Forelimb muscle (tissue), 1 donor: ENCODE measurements at regions not wholly inside any gene's neighbourhood (a gene's known extent, or its start where the extent isn't known, plus 50 kb on each side); places are given as distances from the start of the nearest gene placed in this dataset.
"Not testable (repeated sequence)": the region's sequence is repeated elsewhere in the genome, so short reads cannot be mapped to it uniquely, and the experiment has no call there.

ENCODE experiments used
- DNase-seq: peaks from one replicate; pipeline ENCODE4 v3.0.0-alpha.2; 2013; ENCODE audit warnings: low read depth

- DNase-seq = no peak
Measured at GRCh38 chr18:6570581-6571238, 156.0 kb upstream of the L3MBTL4 start.

DNA sequence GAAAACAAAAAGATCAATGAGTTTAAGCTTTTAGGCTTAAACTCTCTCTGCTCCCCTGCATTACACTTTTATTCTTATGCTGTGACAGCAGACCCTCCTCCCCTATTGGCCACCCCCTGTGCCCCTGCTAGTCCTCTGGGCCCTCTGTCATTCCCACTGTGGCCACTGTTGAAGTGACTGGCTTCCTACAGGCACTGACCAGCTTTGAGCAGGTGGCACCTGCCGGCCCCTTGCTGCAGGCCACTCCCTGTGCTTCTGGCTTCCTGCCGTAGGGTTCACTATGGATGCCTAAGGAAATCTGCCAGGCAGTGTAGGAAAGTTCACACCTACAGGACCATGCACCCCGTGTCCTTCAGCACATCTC, 156.5 kb upstream of the L3MBTL4 start:
- DNase-seq = no peak

DNA sequence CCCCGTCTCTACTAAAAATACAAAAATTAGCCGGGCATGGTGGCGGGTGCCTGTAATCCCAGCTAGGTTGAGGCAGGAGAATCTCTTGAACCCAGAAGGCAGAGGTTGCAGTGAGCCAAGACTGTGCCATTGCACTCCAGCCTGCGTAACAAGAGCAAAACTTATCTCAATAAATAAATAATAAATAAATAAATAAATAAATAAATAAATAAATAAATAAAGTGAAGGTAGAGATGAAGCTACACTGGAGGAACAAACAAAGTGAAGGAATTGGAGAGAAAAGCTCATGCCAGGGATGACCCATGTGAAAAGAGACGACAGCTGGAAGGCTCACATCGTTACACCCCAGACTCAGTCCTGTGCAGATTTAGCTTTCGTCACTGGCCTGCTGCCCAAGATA, 157.3 kb upstream of the ARHGAP28 start:
- not testable (repeated sequence) for DNase-seq

GRCh38 chr18:6574631-6575030, 154.9 kb upstream of the ARHGAP28 start:
- DNase-seq = no peak

DNA sequence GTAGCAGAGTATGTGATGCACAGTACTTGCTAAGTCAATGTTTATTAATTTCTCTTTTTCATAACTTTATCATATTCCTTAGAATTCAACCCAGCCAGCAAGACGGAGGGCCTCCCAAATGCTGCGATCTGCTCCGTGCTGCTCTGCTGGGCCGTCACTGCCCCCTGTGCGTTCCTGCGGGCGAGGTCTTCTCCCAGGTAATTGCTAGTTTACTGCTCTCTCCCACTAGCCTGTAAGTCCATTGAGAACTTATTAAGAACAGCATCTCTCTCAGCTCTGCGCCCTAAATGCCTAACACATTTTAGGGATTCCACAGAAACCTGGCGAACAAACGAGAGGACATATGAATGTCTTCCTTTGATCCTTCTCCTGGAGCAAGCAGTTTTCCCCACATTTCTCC, 153.6 kb upstream of the ARHGAP28 start:
- no peak for DNase-seq

- no peak for DNase-seq
Measured at GRCh38 chr18:6576718-6577375, 152.7 kb upstream of the ARHGAP28 start.

DNA sequence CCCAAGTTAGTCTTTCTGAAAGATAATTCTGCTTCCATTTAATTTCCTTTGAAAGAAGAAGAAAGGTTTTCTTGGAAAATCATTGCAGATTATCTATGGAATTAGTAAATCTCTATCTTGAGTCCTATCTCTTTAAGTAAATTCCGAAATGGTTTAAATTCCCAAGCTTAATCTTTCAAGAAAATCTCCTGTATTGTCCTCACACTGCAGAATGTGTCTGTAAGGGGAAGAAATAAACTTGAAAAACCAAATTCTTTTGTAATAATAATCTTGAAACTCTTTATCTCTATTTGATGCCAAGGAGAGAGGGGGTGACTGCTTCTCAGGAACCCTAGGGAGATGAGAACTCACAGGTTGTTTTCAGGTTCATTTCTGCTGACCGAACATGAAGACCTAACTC, 150.8 kb upstream of the ARHGAP28 start:
- DNase-seq = no peak

GRCh38 chr18:6579486-6579885, 150.0 kb upstream of the ARHGAP28 start:
- no peak for DNase-seq

DNA sequence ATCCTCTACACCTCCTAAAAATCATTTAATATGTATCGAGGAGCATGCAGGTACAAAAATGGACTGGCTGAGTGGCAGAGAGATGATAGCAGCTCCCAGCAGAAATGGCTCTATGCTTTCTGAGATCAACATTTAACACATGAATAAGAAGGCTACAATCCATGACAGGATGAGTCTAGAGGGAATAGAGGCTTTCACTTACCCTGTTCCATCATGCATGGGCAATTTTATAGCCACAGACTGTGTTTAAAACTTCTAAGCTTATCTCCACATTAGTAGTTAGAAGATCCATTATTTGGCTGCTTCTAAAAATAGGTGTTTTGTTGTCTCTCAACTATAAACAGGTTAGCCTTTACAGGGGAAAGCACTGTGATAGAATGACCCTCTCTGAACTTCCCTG, 149.1 kb upstream of the ARHGAP28 start:
- DNase-seq = no peak

- no peak for DNase-seq
Measured at GRCh38 chr18:6589923-6590322, 139.6 kb upstream of the ARHGAP28 start.

DNA sequence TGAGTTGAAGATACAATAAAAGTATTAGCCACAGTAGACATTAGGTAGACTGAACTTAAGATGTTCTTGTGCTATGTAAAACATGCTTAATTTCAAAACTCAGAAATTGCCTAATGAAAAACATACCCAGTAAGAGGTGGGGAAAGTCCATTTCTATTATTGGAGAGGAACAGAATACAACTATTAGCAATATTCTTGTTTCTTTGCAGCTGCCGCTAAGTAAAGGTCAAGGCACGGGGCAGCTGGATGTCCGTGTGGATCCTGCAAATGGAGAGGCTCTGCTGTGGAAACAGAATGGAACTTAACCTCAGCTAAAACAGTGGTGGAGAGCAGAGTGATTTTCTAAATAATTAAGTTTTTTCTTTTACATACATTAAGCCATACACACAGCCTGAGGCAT, 139.2 kb upstream of the ARHGAP28 start:
- DNase-seq = no peak

DNA sequence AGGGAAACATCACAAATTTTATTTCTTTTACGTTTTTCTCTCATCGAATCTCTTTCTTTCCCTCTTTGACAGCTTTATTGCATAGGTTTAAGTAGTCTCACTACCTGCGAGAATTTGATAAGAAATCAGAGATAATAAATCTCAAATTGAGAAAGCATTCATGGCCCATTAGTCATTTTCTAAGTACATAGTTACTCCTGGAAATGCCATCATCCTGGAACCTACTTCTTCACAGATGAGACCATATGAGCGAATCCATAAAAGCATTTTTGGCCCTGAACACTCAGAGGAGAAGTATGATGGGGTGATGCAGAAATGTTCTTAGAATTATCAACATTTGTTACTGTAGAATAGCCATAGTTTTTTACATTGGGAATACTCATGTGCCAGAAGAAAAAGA, 138.0 kb upstream of the ARHGAP28 start:
- DNase-seq = no peak

GRCh38 chr18:6592522-6592921, 137.0 kb upstream of the ARHGAP28 start:
- DNase-seq = no peak

- DNase-seq = no peak
Measured at GRCh38 chr18:6593142-6593885, 136.2 kb upstream of the ARHGAP28 start.

- DNase-seq = no peak
Measured at GRCh38 chr18:6595666-6596065, 133.8 kb upstream of the ARHGAP28 start.

- no peak for DNase-seq
Measured at GRCh38 chr18:6598657-6599056, 130.9 kb upstream of the ARHGAP28 start.

DNA sequence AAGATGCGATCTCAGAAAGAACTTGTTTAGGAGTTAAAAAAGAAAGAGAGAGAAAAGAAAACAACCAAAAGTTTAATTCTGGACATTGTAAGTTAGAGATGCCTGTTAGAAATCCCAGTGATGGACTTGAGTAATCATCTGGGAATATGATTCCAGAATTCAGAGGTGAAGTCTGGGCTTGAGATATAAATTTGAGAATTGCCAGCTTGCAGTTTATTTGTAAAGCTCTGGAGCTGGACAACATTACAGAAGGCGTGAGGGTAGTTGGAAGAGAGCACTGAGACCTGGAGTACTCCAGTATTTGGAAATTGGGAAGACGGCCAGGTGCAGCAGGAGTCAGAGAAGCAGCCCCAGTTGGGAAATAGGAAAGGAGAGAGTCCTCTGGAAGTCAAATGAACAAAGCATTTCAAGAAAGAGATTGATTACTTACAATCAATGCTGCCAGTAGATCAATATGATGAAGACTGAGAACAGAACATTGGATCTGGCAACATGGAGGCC, 128.8 kb upstream of the ARHGAP28 start:
- no peak for DNase-seq

- DNase-seq = no peak
Measured at GRCh38 chr18:6601241-6601640, 128.3 kb upstream of the ARHGAP28 start.

DNA sequence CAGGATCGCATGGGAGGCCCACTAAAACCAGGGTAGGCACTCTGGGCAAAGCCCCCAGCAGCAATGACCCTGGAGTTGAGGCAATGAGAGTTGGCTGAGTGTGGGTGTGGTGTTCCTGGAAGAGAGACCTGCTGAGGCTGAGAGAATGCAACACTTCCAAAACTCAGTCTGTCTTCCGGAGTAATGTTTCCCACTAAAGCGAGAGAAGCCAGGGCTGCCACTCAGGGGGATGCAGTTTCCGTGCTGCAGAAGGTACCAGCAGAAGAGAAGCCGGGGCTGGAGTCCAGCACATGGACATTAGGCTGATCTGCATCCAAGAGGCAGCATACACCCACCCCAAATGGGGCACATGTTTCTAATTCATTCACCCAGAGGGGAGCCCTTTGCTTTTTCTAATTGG, 127.2 kb upstream of the ARHGAP28 start:
- DNase-seq = no peak

DNA sequence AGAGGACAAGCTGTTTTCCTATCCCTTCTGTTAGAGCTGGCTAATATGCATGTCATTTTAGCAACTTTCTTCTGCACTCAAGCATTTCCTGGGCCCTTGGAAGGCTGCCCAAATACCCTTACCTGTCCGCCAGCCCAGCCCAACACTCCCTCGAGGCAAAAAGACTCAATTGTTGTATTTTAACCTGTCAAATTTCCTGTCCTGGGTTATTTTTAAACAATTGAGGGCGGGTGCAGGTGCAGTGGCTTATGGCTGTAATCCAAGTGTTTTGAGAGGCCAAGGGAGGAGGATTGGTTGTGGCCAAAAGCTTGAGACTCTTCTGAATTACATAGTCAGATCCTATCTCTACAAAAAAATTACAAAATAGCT, 125.0 kb upstream of the ARHGAP28 start:
- no peak for DNase-seq

DNA sequence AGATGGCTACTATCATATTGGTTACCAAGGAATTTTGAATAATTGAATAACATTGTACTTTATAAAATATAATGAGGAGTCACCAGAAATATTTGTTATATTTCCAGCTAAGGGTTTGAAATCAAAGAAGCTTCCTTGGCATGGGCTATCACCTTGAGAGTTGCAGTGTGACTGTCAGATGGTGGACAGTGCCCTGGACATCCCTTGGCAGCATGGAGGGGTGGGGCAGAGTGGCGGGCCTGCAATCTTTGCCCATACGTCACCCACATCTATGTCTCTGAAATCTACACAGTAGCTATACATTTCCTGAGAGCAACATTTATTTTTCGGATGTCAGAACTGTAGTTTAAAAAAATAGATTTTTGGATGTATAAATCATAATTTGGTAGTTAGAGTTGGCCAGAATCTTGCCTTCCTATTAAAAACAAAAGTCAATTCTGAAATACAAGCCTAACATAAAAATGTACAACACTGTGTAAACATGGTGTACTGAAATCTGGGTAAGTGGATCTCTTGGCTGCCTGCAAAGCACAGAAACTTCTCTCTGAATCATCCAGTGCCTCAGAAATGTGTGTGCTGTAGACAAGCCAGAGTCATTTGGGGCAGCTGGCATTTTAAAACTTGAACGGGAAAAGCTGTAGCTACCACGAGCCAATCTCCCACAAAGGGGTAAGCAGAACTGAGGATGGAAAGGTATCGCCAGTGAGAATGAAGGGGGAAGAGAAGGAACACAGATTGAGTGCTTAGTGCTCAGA, 124.2 kb upstream of the ARHGAP28 start:
- DNase-seq = no peak

- DNase-seq = no peak
Measured at GRCh38 chr18:6606411-6607085, 123.0 kb upstream of the ARHGAP28 start.
